NT2/D1 (cell line): ENCODE measurements at regions not wholly inside any gene's neighbourhood (a gene's known extent, or its start where the extent isn't known, plus 50 kb on each side); places are given as distances from the start of the nearest gene placed in this dataset.
"Not testable (repeated sequence)": the region's sequence is repeated elsewhere in the genome, so short reads cannot be mapped to it uniquely, and the experiment has no call there.

Source experiments
- SUZ12 ChIP-seq: IDR thresholded peaks from 2 replicates; pipeline ENCODE4 v1.6.1; 2011; ENCODE audit not compliant: insufficient read length, insufficient read depth; ENCODE audit errors: extremely low read depth
- YY1 ChIP-seq: IDR thresholded peaks from 2 replicates; pipeline ENCODE4 v1.6.1; 2011; ENCODE audit not compliant: insufficient read length, insufficient read depth
- ZNF274 ChIP-seq: IDR thresholded peaks from 2 replicates; pipeline ENCODE4 v1.6.1; 2011; ENCODE audit warnings: mild to moderate bottlenecking, low read depth, low read length

DNA sequence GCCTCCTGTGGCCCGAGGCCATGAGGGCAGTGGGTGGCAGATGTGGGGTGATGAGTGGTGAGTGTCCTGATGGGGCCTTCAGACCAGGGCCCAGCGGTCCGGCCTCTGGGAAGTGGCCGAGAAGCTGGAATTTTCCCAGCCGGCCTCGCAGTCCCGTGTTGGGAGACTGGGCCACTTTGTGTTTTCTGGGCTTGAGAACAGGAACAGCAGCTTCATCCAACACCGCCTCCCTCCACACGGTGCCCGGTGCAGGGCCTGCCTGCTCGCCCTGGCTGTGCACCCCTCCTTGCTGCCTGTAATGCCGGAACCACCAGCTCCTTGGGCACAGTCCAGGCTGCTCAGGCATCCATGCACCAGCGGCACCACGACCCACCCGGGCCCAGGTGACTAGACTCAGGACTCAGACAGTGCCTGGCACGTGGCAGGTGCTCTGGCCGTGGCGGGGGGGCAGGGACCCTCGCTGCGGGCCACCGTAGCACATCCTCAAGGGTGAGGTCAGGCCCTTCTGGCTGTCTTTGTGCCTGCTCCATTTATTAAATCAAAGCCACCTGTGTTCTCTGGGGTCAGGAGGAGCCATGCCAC is 194.7 kb downstream of the BANP start:
- TF ChIP-seq SUZ12, YY1, ZNF274: not testable (repeated sequence)
